ENCODE measurements at regions not wholly inside any gene's neighbourhood (a gene's known extent, or its start where the extent isn't known, plus 50 kb on each side); places are given as distances from the start of the nearest gene placed in this dataset.

- no peak for TF ChIP-seq CTCF (IDR thresholded peaks at IDR 0.05)
- no peak for TF ChIP-seq POLR2A (IDR thresholded peaks at IDR 0.05)
Measured at GRCh38 chr12:90167518-90168208, 459.0 kb upstream of the ATP2B1 start.

Measured in gastroesophageal sphincter (tissue), 3 donors.